Heart left ventricle (tissue), 16 donors: ENCODE measurements at regions not wholly inside any gene's neighbourhood (a gene's known extent, or its start where the extent isn't known, plus 50 kb on each side); places are given as distances from the start of the nearest gene placed in this dataset.

ENCODE experiments used
- ATAC-seq, 4 donors: fragments of 200-7000 bp; cut with Tn5 transposase; one replicate each; pipeline ENCODE4 v1.9.1; 2020 to 2022; ENCODE audit warnings: moderate library complexity in 4 of 4, mild to moderate bottlenecking in 3 of 4, moderate number of reproducible peaks in 1 of 4
- DNase-seq, 5 donors: peaks; one replicate each; pipeline ENCODE4 v3.0.0-alpha.2; 2020
- H3K27ac ChIP-seq, 12 donors: fragments of 200-600 bp; sonication (generic) in 4 of 12; one replicate each; pipeline versions ENCODE4 v1.5.0 to v1.8.0; 2016 to 2022; ENCODE audit warnings: mild to moderate bottlenecking in 2 of 12
- H3K27me3 ChIP-seq, 9 donors: fragments of 200-600 bp; sonication (generic) in 2 of 9; one replicate each; pipeline versions ENCODE4 v1.5.1 to v1.8.0; 2016 to 2022; ENCODE audit warnings: mild to moderate bottlenecking in 3 of 9
- H3K36me3 ChIP-seq, 9 donors: fragments of 200-600 bp; sonication (generic) in 2 of 9; one replicate each; pipeline versions ENCODE4 v1.5.0 to v1.8.0; 2018 to 2022; ENCODE audit warnings: mild to moderate bottlenecking in 2 of 9
- H3K4me1 ChIP-seq, 12 donors: fragments of 200-600 bp; sonication (generic) in 4 of 12; one replicate each; pipeline versions ENCODE4 v1.5.0 to v1.8.0; 2016 to 2022; ENCODE audit warnings: mild to moderate bottlenecking in 3 of 12
- H3K4me3 ChIP-seq, 12 donors: fragments of 200-600 bp; sonication (generic) in 4 of 12; one replicate each; pipeline versions ENCODE4 v1.5.0 to v1.8.0; 2017 to 2022; ENCODE audit warnings: mild to moderate bottlenecking in 9 of 12, moderate library complexity in 4 of 12
- H3K9me3 ChIP-seq, 12 donors: fragments of 200-600 bp; sonication (generic) in 4 of 12; one replicate each; pipeline versions ENCODE4 v1.5.0 to v1.8.0; 2016 to 2022; ENCODE audit warnings: mild to moderate bottlenecking in 1 of 12
- POLR2A ChIP-seq, 2 donors: fragments of 450-650 bp; IDR thresholded peaks; one replicate each; pipeline ENCODE4 v1.6.1; 2017; ENCODE audit warnings: antibody characterized with exemption in 2 of 2, mild to moderate bottlenecking in 2 of 2, moderate library complexity in 2 of 2
- WGBS, 4 donors: extraction: QIAGEN DNeasy Blood & Tissue Kit in 2 of 4; methylation state at CpG; one replicate each; pipeline versions ENCODE4 v1.1.5 to v1.1.7; 2013 to 2018; 5-methylcytosine and 5-hydroxymethylcytosine counted together
- intact Hi-C, 10 donors: fragments of 100-400 bp; cut with DNase I; formaldehyde crosslinking; loops; one replicate each; pipeline versions ENCODE4 v1.11.1 to v1.14.2; 2022
- TF ChIP-seq, protein P1 (sequence below), 12 donors: fragments of 200-600 bp; sonication (generic) in 4 of 12; IDR thresholded peaks; one replicate each; pipeline versions ENCODE4 v1.5.0 to v1.8.0; 2018 to 2022; ENCODE audit warnings: antibody characterized with exemption in 12 of 12, mild to moderate bottlenecking in 5 of 12
- donor health status: ischemic (EF 13 %, LVEDD 7.1; RV severe dilation, severe dysfunction).
- donor health status: healthy with polysubstance abuse.
- donor health status: DM: no; HTN: yes; CAD: no.
- donor health status: DM: no; HTN: no; CAD: no.
- donor health status: ischemic (EF 25% LVEDD 6.9; RV normal size, moderate dysfunction).
- donor health status: ischemic (EF 25% LVEDD 5.7; RV mildly dilated, moderate dysfunction).
- donor health status: healthy.
- donor health status: DM: yes; HTN: yes; CAD: no.
- donor health status: ischemic (EF 35%, LVEDD 5.7; RV mildly dilated, moderate dysfunction).
- donor health status: nonischemic (EF 11% LVEDD 7.7; RV severe dilation, severe dysfunction).
- donor health status: DM: yes; HTN: yes; CAD: no.
- donor health status: PGD.
- donor health status: ischemic (EF 29% LVEDD 5.4; RV normal size, mild dysfunction).
- donor health status: nonischemic (EF 23%, LVEDD 6.1; RV moderate dilation, normal function).

- intact Hi-C loops: no loop called here
- ATAC-seq: no peak
- TF ChIP-seq, protein P1, sequence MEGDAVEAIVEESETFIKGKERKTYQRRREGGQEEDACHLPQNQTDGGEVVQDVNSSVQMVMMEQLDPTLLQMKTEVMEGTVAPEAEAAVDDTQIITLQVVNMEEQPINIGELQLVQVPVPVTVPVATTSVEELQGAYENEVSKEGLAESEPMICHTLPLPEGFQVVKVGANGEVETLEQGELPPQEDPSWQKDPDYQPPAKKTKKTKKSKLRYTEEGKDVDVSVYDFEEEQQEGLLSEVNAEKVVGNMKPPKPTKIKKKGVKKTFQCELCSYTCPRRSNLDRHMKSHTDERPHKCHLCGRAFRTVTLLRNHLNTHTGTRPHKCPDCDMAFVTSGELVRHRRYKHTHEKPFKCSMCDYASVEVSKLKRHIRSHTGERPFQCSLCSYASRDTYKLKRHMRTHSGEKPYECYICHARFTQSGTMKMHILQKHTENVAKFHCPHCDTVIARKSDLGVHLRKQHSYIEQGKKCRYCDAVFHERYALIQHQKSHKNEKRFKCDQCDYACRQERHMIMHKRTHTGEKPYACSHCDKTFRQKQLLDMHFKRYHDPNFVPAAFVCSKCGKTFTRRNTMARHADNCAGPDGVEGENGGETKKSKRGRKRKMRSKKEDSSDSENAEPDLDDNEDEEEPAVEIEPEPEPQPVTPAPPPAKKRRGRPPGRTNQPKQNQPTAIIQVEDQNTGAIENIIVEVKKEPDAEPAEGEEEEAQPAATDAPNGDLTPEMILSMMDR (IDR thresholded peaks at IDR 0.05): no peak
- TF ChIP-seq POLR2A (IDR thresholded peaks at IDR 0.05): no peak
- Histone ChIP-seq H3K36me3 (no peaks in the 10 kb centered on the region), H3K4me1 (no peaks in the 10 kb centered on the region), H3K27ac (no peak overlapping the region), H3K9me3 (no peaks in the 10 kb centered on the region), H3K4me3 (no peak overlapping the region), H3K27me3 (no peaks in the 10 kb centered on the region)
- WGBS, 4 donors: 85 to 89% (median 86%) methylated on average over 9 of the region's 9 CpGs
- no peak for DNase-seq
Measured at GRCh38 chr11:130703489-130704190, 212.6 kb downstream of the SNX19 start.

DNA sequence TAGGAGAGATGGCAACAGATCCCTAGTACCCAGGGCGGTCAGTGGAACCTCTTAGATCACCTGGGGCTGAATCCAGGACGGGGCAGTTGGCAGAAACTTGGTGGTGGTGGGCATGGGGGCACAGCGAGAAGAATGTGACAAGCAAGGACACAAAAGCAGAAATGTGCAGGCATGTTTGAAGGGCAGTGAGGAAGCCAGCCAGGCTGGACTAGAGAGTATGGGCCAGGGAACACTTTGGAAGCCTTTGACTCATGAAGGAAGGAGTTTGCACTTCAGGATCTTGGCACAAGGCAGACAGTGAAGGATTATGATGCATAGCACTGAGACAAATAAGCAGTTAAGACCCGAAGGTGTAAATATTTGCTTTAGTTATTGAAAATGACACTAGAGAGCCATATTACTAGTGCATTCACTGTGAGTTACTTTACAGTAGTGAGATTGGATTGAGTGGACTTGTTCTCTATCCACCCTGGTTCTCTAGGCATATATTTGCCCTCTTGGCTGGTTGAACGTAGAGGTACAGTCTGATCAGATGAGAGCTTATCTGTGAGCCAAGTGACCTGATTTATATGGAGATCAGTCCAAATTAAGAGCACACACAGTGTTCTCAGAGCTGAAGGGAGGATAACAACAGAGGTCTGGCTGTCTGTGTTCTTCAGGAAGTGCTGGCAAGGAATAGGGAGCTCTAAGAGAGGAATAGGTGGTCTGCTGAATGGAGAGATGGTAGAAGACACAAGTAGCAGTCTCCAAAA, 210.4 kb downstream of the SNX19 start:
- ATAC-seq: no peak
- no peaks in the 10 kb centered on the region for H3K36me3 ChIP-seq

DNA sequence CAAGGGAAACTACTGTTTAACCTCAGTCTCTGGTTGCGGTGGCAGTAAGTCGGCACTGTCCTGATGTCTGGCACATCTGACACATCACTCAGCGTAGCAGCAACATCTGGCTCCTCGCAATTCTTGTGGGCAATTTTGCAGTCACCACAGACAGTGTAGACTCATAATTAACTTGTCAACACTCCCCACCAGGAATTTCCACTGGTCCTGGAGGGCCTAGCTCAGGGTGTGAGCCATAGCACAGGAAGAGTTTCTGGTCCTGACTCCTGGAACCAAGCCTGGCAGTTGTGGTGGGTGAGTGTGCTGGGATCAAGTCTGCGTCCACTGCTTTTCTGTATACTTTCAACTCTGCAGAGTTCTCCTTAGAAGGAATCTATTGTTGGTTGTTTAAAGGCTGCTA, 209.7 kb downstream of the SNX19 start:
- intact Hi-C loops: no loop called here
- Histone ChIP-seq H3K36me3 (no peaks in the 10 kb centered on the region), H3K27me3 (no peaks in the 10 kb centered on the region), H3K4me1 (no peaks in the 10 kb centered on the region), H3K4me3 (no peak overlapping the region), H3K27ac (no peak overlapping the region), H3K9me3 (peaks cover 0 to 3% (median 0%) of the 10 kb centered on the region in 12 donors)
- whole genome bisulfite sequencing, 4 donors: 93 to 98% (median 95%) methylated on average over 5 of the region's 5 CpGs
- no peak for ATAC-seq
- no peak for DNase-seq
- TF ChIP-seq, protein P1 (IDR thresholded peaks at IDR 0.05): no peak
- no peak for TF ChIP-seq POLR2A (IDR thresholded peaks at IDR 0.05)

More for the DNA sequence above, 210.4 kb downstream of the SNX19 start:
- Histone ChIP-seq H3K9me3 (peaks cover 0 to 3% (median 0%) of the 10 kb centered on the region in 12 donors), H3K27me3 (no peaks in the 10 kb centered on the region), H3K4me1 (no peaks in the 10 kb centered on the region), H3K4me3 (no peak overlapping the region), H3K27ac (no peak overlapping the region)
- no peak for DNase-seq
- TF ChIP-seq, protein P1 (IDR thresholded peaks at IDR 0.05): no peak
- TF ChIP-seq POLR2A (IDR thresholded peaks at IDR 0.05): no peak
- 76 to 87% (median 84%) methylated on average over 5 of the region's 5 CpGs for WGBS, 4 donors
- intact Hi-C loops: no loop called here

GRCh38 chr11:130707217-130707616, 209.1 kb downstream of the SNX19 start:
- Histone ChIP-seq H3K4me3 (no peak overlapping the region), H3K9me3 (peaks cover 0 to 3% (median 0%) of the 10 kb centered on the region in 12 donors), H3K27me3 (no peaks in the 10 kb centered on the region), H3K27ac (no peak overlapping the region), H3K36me3 (no peaks in the 10 kb centered on the region), H3K4me1 (no peaks in the 10 kb centered on the region)
- 67 to 77% (median 72%) methylated on average over 4 of the region's 4 CpGs for WGBS, 4 donors
- TF ChIP-seq POLR2A (IDR thresholded peaks at IDR 0.05): no peak
- TF ChIP-seq, protein P1 (IDR thresholded peaks at IDR 0.05): no peak
- ATAC-seq: peak in 1 of 4 donors; percentile 40
- intact Hi-C loops: no loop called here
- DNase-seq: no peak
